Lower leg skin (tissue), 4 donors: ENCODE measurements at regions not wholly inside any gene's neighbourhood (a gene's known extent, or its start where the extent isn't known, plus 50 kb on each side); places are given as distances from the start of the nearest gene placed in this dataset.

Source experiments
- DNase-seq, 2 donors: peaks; one replicate each; pipeline ENCODE4 v3.0.0-alpha.2; 2019; ENCODE audit warnings: low spot score in 2 of 2
- H3K4me3 ChIP-seq: fragments of 200-600 bp; sonication (generic); 2 replicates; pipeline ENCODE4 v1.5.1; 2017; ENCODE audit warnings: mild to moderate bottlenecking, low read depth; ENCODE audit not compliant: poor library complexity, severe bottlenecking
- CTCF ChIP-seq, 3 donors: fragments of 450-650 bp; IDR thresholded peaks; one replicate each; pipeline ENCODE4 v1.5.1; 2016; ENCODE audit warnings: antibody characterized with exemption in 3 of 3, mild to moderate bottlenecking in 3 of 3, moderate library complexity in 2 of 3
- POLR2A ChIP-seq, 2 donors: fragments of 450-650 bp; IDR thresholded peaks; one replicate each; pipeline ENCODE4 v1.6.1; 2016 to 2017; ENCODE audit warnings: antibody characterized with exemption in 2 of 2, mild to moderate bottlenecking in 1 of 2, moderate library complexity in 1 of 2
- WGBS, 2 donors: methylation state at CpG; one replicate each; pipeline ENCODE4 v1.1.5; 2018; 5-methylcytosine and 5-hydroxymethylcytosine counted together
- intact Hi-C: fragments of 100-400 bp; cut with DNase I; formaldehyde crosslinking; loops from one replicate; pipeline ENCODE4 v1.15.0; 2023; ENCODE audit warnings: low total_unique reads

GRCh38 chr12:41680155-41680554, 464.5 kb downstream of the GXYLT1 start:
- WGBS, 2 donors, result 85 to 91% methylated on average over 1 of the region's 1 CpG
- DNase-seq, result no peak
- TF ChIP-seq POLR2A (IDR thresholded peaks at IDR 0.05) (no peak), CTCF (IDR thresholded peaks at IDR 0.05) (no peak)
- intact Hi-C loops, result no loop called here
- no peak overlapping the region for H3K4me3 ChIP-seq

GRCh38 chr12:41663598-41664265, 475.6 kb downstream of the PDZRN4 start:
- DNase-seq, result no peak
- intact Hi-C loops, result no loop called here

GRCh38 chr12:41661141-41661765, 473.1 kb downstream of the PDZRN4 start:
- 79% methylated on average over 4 of the region's 4 CpGs for WGBS, 2 donors
- intact Hi-C loops, result no loop called here

More at GRCh38 chr12:41663598-41664265, 475.6 kb downstream of the PDZRN4 start:
- no peak overlapping the region for H3K4me3 ChIP-seq
- 13 to 15% methylated on average over 4 of the region's 4 CpGs for WGBS, 2 donors
- TF ChIP-seq POLR2A (IDR thresholded peaks at IDR 0.05), result no peak
- TF ChIP-seq CTCF (IDR thresholded peaks at IDR 0.05), result no peak

GRCh38 chr12:41656454-41656853, 468.3 kb downstream of the PDZRN4 start:
- H3K4me3 ChIP-seq, result no peak overlapping the region
- WGBS, 2 donors, result 87 to 97% methylated on average over 1 of the region's 1 CpG
- intact Hi-C loops, result no loop called here
- no peak for DNase-seq
- no peak for TF ChIP-seq CTCF (IDR thresholded peaks at IDR 0.05)
- no peak for TF ChIP-seq POLR2A (IDR thresholded peaks at IDR 0.05)

More at GRCh38 chr12:41661141-41661765, 473.1 kb downstream of the PDZRN4 start:
- TF ChIP-seq CTCF (IDR thresholded peaks at IDR 0.05) (no peak), POLR2A (IDR thresholded peaks at IDR 0.05) (no peak)
- no peak for DNase-seq
- H3K4me3 ChIP-seq, result no peak overlapping the region

- WGBS, 2 donors, result 83 to 87% methylated on average over 7 of the region's 7 CpGs
- H3K4me3 ChIP-seq, result no peak overlapping the region
- no peak for TF ChIP-seq POLR2A (IDR thresholded peaks at IDR 0.05)
- TF ChIP-seq CTCF (IDR thresholded peaks at IDR 0.05), result no peak
- intact Hi-C loops, result no loop called here
- DNase-seq, result no peak
These were observed 465.5 kb downstream of the PDZRN4 start for GRCh38 chr12:41653386-41654326.
